Small intestine (tissue), 7 donors: ENCODE measurements at regions not wholly inside any gene's neighbourhood (a gene's known extent, or its start where the extent isn't known, plus 50 kb on each side); places are given as distances from the start of the nearest gene placed in this dataset.
"Not testable (repeated sequence)": the region's sequence is repeated elsewhere in the genome, so short reads cannot be mapped to it uniquely, and the experiment has no call there.

Experiments used
- DNase-seq, 2 donors: peaks; one replicate each; pipeline versions ENCODE4 v3.0.0 to v3.0.0-alpha.2; 2013
- FAIRE-seq: peaks from 2 replicates; lab custom pipeline; 2012; peaks lifted over from hg19 to GRCh38; lab: Jason Lieb, UNC
- H3K27ac ChIP-seq, 3 donors: one replicate each; pipeline ENCODE4 v1.5.1; 2013; ENCODE audit warnings: low read length in 2 of 3, mild to moderate bottlenecking in 2 of 3, control low read depth in 1 of 3, inconsistent platforms in 1 of 3, low read depth in 1 of 3, moderate library complexity in 1 of 3
- H3K27me3 ChIP-seq, 3 donors: one replicate each; pipeline ENCODE4 v1.6.1; 2013; ENCODE audit warnings: low read length in 3 of 3, inconsistent platforms in 1 of 3; ENCODE audit not compliant: control insufficient read depth in 3 of 3, insufficient read depth in 3 of 3
- H3K36me3 ChIP-seq, 3 donors: one replicate each; pipeline ENCODE4 v1.6.1; 2013; ENCODE audit warnings: low read length in 3 of 3, inconsistent platforms in 1 of 3, low read depth in 1 of 3, mild to moderate bottlenecking in 1 of 3, moderate library complexity in 1 of 3; ENCODE audit not compliant: control insufficient read depth in 3 of 3, insufficient read depth in 2 of 3
- H3K4me1 ChIP-seq, 3 donors: one replicate each; pipeline ENCODE4 v1.6.1; 2013; ENCODE audit warnings: low read length in 2 of 3, inconsistent platforms in 1 of 3, low read depth in 1 of 3, mild to moderate bottlenecking in 1 of 3, moderate library complexity in 1 of 3; ENCODE audit not compliant: control insufficient read depth in 3 of 3, insufficient read depth in 2 of 3
- H3K4me3 ChIP-seq, 3 donors: one replicate each; pipeline ENCODE4 v1.5.1; 2013; ENCODE audit warnings: low read length in 3 of 3, control low read depth in 1 of 3, inconsistent platforms in 1 of 3, low read depth in 1 of 3, mild to moderate bottlenecking in 1 of 3, moderate library complexity in 1 of 3
- H3K9me3 ChIP-seq, 2 donors: one replicate each; pipeline ENCODE4 v1.6.1; 2013; ENCODE audit warnings: low read depth in 1 of 2, low read length in 1 of 2; ENCODE audit not compliant: control insufficient read depth in 2 of 2, insufficient read depth in 1 of 2
- WGBS, 3 donors: extraction: QIAGEN DNeasy Blood & Tissue Kit; methylation state at CpG; one replicate each; pipeline ENCODE4 v1.1.7; 2013; 5-methylcytosine and 5-hydroxymethylcytosine counted together
- donor health status: healthy with polysubstance abuse.
- donor health status: control.
- donor health status: control.
- donor health status: Bipolar disorder and iron deficiency.
- donor health status: healthy.

GRCh38 chr15:20680257-20680815 is 138.7 kb upstream of the GOLGA6L6 start:
- H3K4me1 ChIP-seq, H3K4me3 ChIP-seq, H3K27ac ChIP-seq, H3K9me3 ChIP-seq, FAIRE-seq, H3K36me3 ChIP-seq, DNase-seq, H3K27me3 ChIP-seq: not testable (repeated sequence)
- WGBS, 3 donors, result 64 to 83% (median 81%) methylated on average over 3 to 4 of the region's 9 CpGs

GRCh38 chr15:20672470-20672869 is 130.9 kb upstream of the GOLGA6L6 start:
- H3K36me3 ChIP-seq, result no peaks in the 10 kb centered on the region
- H3K4me1 ChIP-seq, result no peaks in the 10 kb centered on the region
- H3K27ac ChIP-seq, result no peak overlapping the region
- DNase-seq (no peak), FAIRE-seq (no peak)
- no peaks in the 10 kb centered on the region for H3K9me3 ChIP-seq
- 46 to 54% (median 48%) methylated on average over 1 of the region's 1 CpG for WGBS, 3 donors
- H3K27me3 ChIP-seq, result no peaks in the 10 kb centered on the region
- H3K4me3 ChIP-seq, result no peak overlapping the region

- DNase-seq (no peak), FAIRE-seq (peak; percentile 23)
- no peaks in the 10 kb centered on the region for H3K4me1 ChIP-seq
- H3K27ac ChIP-seq, result no peak overlapping the region
- H3K4me3 ChIP-seq, result no peak overlapping the region
- no peaks in the 10 kb centered on the region for H3K9me3 ChIP-seq
- WGBS, 3 donors, result 22 to 27% (median 23%) methylated on average over 2 of the region's 2 CpGs
- H3K27me3 ChIP-seq, result no peaks in the 10 kb centered on the region
- no peaks in the 10 kb centered on the region for H3K36me3 ChIP-seq
Measured at GRCh38 chr15:20671675-20672074, 130.1 kb upstream of the GOLGA6L6 start.

- 45 to 50% (median 49%) methylated on average over 3 of the region's 3 CpGs for whole genome bisulfite sequencing, 3 donors
Measured at GRCh38 chr15:20666410-20666809, 124.8 kb upstream of the GOLGA6L6 start.

GRCh38 chr15:20665653-20666052 is 124.1 kb upstream of the GOLGA6L6 start:
- no peaks in the 10 kb centered on the region for H3K36me3 ChIP-seq
- FAIRE-seq, result no peak
- H3K27me3 ChIP-seq, result no peaks in the 10 kb centered on the region
- no peaks in the 10 kb centered on the region for H3K4me1 ChIP-seq
- no peak overlapping the region for H3K27ac ChIP-seq
- no peak overlapping the region for H3K4me3 ChIP-seq
- DNase-seq, result no peak
- peaks cover 0 to 9% of the 10 kb centered on the region in 2 donors for H3K9me3 ChIP-seq
- WGBS, 3 donors, result 24 to 41% (median 40%) methylated on average over 1 of the region's 1 CpG

More at GRCh38 chr15:20666410-20666809, 124.8 kb upstream of the GOLGA6L6 start:
- H3K36me3 ChIP-seq, H3K9me3 ChIP-seq, H3K27me3 ChIP-seq, H3K4me1 ChIP-seq, H3K27ac ChIP-seq, DNase-seq, H3K4me3 ChIP-seq: not testable (repeated sequence)
- FAIRE-seq, result peak; percentile 39

GRCh38 chr15:20659265-20659664 is 117.7 kb upstream of the GOLGA6L6 start:
- Histone ChIP-seq H3K36me3 (no peaks in the 10 kb centered on the region), H3K27ac (no peak overlapping the region), H3K27me3 (peaks cover 0 to 3% (median 0%) of the 10 kb centered on the region in 3 donors), H3K4me1 (no peaks in the 10 kb centered on the region), H3K4me3 (no peak overlapping the region), H3K9me3 (peaks cover under 1 to 18% of the 10 kb centered on the region in 2 donors)
- no peak for FAIRE-seq
- DNase-seq, result no peak
- WGBS, 3 donors, result 69 to 74% (median 70%) methylated on average over 8 of the region's 8 CpGs

GRCh38 chr15:20658024-20658423 is 116.4 kb upstream of the GOLGA6L6 start:
- H3K4me1 ChIP-seq, result no peaks in the 10 kb centered on the region
- H3K27me3 ChIP-seq, result peaks cover 0 to 3% (median 0%) of the 10 kb centered on the region in 3 donors
- H3K36me3 ChIP-seq, result no peaks in the 10 kb centered on the region
- no peak overlapping the region for H3K27ac ChIP-seq
- H3K9me3 ChIP-seq, result peaks cover 1 to 13% of the 10 kb centered on the region in 2 donors
- no peak for FAIRE-seq
- 47 to 51% (median 49%) methylated on average over 5 of the region's 5 CpGs for WGBS, 3 donors
- no peak overlapping the region for H3K4me3 ChIP-seq
- no peak for DNase-seq

- H3K27me3 ChIP-seq, result peaks cover 0 to 3% (median 0%) of the 10 kb centered on the region in 3 donors
- no peak for DNase-seq
- H3K9me3 ChIP-seq, result peaks cover 1 to 13% of the 10 kb centered on the region in 2 donors
- no peak for FAIRE-seq
- WGBS, 3 donors, result 83 to 89% (median 86%) methylated on average over 1 of the region's 1 CpG
- no peak overlapping the region for H3K4me3 ChIP-seq
- H3K4me1 ChIP-seq, result no peaks in the 10 kb centered on the region
- no peak overlapping the region for H3K27ac ChIP-seq
- no peaks in the 10 kb centered on the region for H3K36me3 ChIP-seq
Measured at GRCh38 chr15:20657084-20657483, 115.5 kb upstream of the GOLGA6L6 start.

GRCh38 chr15:20652914-20653313 is 111.3 kb upstream of the GOLGA6L6 start:
- no peak for FAIRE-seq
- Histone ChIP-seq H3K36me3 (no peaks in the 10 kb centered on the region), H3K4me3 (no peak overlapping the region), H3K27ac (no peak overlapping the region), H3K9me3 (peaks cover 1 to 7% of the 10 kb centered on the region in 2 donors), H3K4me1 (no peaks in the 10 kb centered on the region), H3K27me3 (no peaks in the 10 kb centered on the region)
- DNase-seq, result no peak
- WGBS, 3 donors, result 73 to 85% (median 78%) methylated on average over 2 of the region's 2 CpGs
